GM20000 (cell line): ENCODE measurements at regions not wholly inside any gene's neighbourhood (a gene's known extent, or its start where the extent isn't known, plus 50 kb on each side); places are given as distances from the start of the nearest gene placed in this dataset.

Experiments used
- DNase-seq: peaks from one replicate; pipeline ENCODE4 v3.0.0; 2012; ENCODE audit warnings: low spot score
- TF ChIP-seq, protein P1 (sequence below): IDR thresholded peaks from 2 replicates; pipeline ENCODE4 v1.5.1; 2012; ENCODE audit warnings: mild to moderate bottlenecking, control low read depth; ENCODE audit errors: extremely low read depth, missing control alignments

- no peak for DNase-seq
- TF ChIP-seq, protein P1, sequence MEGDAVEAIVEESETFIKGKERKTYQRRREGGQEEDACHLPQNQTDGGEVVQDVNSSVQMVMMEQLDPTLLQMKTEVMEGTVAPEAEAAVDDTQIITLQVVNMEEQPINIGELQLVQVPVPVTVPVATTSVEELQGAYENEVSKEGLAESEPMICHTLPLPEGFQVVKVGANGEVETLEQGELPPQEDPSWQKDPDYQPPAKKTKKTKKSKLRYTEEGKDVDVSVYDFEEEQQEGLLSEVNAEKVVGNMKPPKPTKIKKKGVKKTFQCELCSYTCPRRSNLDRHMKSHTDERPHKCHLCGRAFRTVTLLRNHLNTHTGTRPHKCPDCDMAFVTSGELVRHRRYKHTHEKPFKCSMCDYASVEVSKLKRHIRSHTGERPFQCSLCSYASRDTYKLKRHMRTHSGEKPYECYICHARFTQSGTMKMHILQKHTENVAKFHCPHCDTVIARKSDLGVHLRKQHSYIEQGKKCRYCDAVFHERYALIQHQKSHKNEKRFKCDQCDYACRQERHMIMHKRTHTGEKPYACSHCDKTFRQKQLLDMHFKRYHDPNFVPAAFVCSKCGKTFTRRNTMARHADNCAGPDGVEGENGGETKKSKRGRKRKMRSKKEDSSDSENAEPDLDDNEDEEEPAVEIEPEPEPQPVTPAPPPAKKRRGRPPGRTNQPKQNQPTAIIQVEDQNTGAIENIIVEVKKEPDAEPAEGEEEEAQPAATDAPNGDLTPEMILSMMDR = no peak
Observed at GRCh38 chr16:85236818-85237150, 124.5 kb upstream of the CIBAR2 start.

DNA sequence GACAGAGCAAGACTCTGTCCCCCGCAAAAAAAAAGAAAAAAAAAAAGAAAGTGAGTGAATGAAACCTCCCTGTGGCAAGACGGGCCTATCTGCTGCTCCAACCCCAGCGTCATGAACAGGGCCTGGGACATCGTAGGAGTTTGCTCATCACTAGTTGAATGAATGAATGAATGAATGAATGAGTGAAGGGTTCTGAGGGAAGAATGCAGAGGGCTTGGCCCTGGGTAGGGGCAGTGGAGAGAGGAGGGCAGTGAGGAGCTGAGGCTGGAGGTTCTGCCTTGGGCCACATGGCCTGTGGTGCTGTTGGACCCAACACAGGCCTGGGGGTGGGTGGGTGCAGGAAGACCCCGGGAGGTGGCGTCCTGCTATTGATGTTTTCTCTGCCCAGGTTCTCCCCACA, 125.5 kb upstream of the CIBAR2 start:
- no peak for DNase-seq
- TF ChIP-seq, protein P1 = no peak

GRCh38 chr16:85238233-85238647, 126.0 kb upstream of the CIBAR2 start:
- DNase-seq = no peak
- TF ChIP-seq, protein P1 = no peak

- TF ChIP-seq, protein P1 = no peak
- no peak for DNase-seq
Observed at GRCh38 chr16:85239239-85239638, 127.0 kb upstream of the CIBAR2 start.

- TF ChIP-seq, protein P1 = no peak
- DNase-seq = no peak
Observed at GRCh38 chr16:85239871-85240270, 127.6 kb upstream of the CIBAR2 start.

GRCh38 chr16:85240982-85241924, 129.0 kb upstream of the CIBAR2 start:
- no peak for DNase-seq
- TF ChIP-seq, protein P1 = no peak

- DNase-seq = no peak
- TF ChIP-seq, protein P1 = no peak
Observed at GRCh38 chr16:85242140-85242539, 129.9 kb upstream of the CIBAR2 start.
